ENCODE measurements at regions not wholly inside any gene's neighbourhood (a gene's known extent, or its start where the extent isn't known, plus 50 kb on each side); places are given as distances from the start of the nearest gene placed in this dataset.
"Not testable (repeated sequence)": the region's sequence is repeated elsewhere in the genome, so short reads cannot be mapped to it uniquely, and the experiment has no call there.

- TF ChIP-seq CTCF (IDR thresholded peaks at IDR 0.05; ENCODE audit: insufficient read depth, missing control alignments) = no peak
- DNase-seq (ENCODE audit: insufficient read length, low spot score) (no peak), FAIRE-seq (no peak)
Measured at GRCh38 chr21:27033471-27033870, 66.6 kb upstream of the ADAMTS5 start.

- DNase-seq (ENCODE audit: insufficient read length, low spot score) (no peak), FAIRE-seq (no peak)
- no peak for TF ChIP-seq CTCF (IDR thresholded peaks at IDR 0.05; ENCODE audit: insufficient read depth, missing control alignments)
Measured at GRCh38 chr21:27026501-27026900, 59.6 kb upstream of the ADAMTS5 start.

GRCh38 chr21:27025708-27026107 lies 58.8 kb upstream of the ADAMTS5 start:
- not testable (repeated sequence) for FAIRE-seq; DNase-seq (ENCODE audit: insufficient read length, low spot score)

GRCh38 chr21:27024971-27025370 lies 58.1 kb upstream of the ADAMTS5 start:
- FAIRE-seq = no peak
- no peak for TF ChIP-seq CTCF (IDR thresholded peaks at IDR 0.05; ENCODE audit: insufficient read depth, missing control alignments)
- DNase-seq (ENCODE audit: insufficient read length, low spot score) = no peak

- DNase-seq (ENCODE audit: insufficient read length, low spot score) (no peak), FAIRE-seq (no peak)
- no peak for TF ChIP-seq CTCF (IDR thresholded peaks at IDR 0.05; ENCODE audit: insufficient read depth, missing control alignments)
Measured at GRCh38 chr21:27024301-27024700, 57.4 kb upstream of the ADAMTS5 start.

GRCh38 chr21:27023186-27023585 lies 56.3 kb upstream of the ADAMTS5 start:
- no peak for TF ChIP-seq CTCF (IDR thresholded peaks at IDR 0.05; ENCODE audit: insufficient read depth, missing control alignments)
- DNase-seq (ENCODE audit: insufficient read length, low spot score) = no peak
- FAIRE-seq = no peak

- DNase-seq (ENCODE audit: insufficient read length, low spot score) = no peak
- FAIRE-seq = no peak
- no peak for TF ChIP-seq CTCF (IDR thresholded peaks at IDR 0.05; ENCODE audit: insufficient read depth, missing control alignments)
Measured at GRCh38 chr21:27021801-27022200, 54.9 kb upstream of the ADAMTS5 start.

- FAIRE-seq (no peak), DNase-seq (ENCODE audit: insufficient read length, low spot score) (no peak)
- TF ChIP-seq CTCF (IDR thresholded peaks at IDR 0.05; ENCODE audit: insufficient read depth, missing control alignments) = no peak
Measured at GRCh38 chr21:27021046-27021445, 54.2 kb upstream of the ADAMTS5 start.

All from D721Med (cell line).